ENCODE measurements at regions not wholly inside any gene's neighbourhood (a gene's known extent, or its start where the extent isn't known, plus 50 kb on each side); places are given as distances from the start of the nearest gene placed in this dataset.

DNA sequence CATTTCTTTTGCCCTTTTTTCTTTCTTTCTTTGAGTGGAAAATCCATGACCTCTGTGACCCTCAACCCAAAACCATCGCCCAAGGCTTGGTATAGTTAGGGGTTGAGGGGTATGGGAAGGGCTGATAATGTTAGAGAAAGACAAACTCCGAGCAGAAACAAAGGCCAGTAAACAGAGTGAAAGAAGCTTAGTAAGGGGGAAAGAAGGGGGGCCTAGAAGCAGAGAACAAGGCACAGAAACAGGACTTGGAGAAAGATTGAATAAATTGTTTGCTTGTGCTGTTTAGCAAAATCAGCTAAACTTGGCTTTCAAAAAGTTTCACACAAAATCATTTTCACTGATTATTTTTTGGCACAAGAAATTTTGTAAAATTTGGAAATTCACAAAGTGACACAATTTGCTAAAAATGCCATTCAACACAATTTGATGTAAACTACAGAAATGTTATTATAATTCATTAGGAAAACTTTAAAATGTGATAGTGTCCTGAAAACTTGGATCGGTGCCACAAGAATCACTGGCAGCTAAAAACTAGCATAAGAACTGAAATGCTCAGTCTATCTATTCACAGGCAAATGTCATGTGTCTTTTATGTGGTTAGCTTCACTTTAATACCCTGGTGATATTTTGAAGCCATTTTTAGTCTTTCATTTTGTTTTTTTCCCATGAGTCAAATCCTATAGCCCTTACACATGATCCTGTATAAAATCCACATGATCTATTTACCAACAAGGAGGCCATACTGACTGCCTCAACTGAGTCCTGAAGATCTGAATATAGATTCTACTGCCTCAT, 276.4 kb downstream of the NR2F1-AS1 start (continued):
- TF ChIP-seq ZBTB40 (IDR thresholded peaks at IDR 0.05; ENCODE audit: borderline replicate concordance) (no peak), BMI1 (IDR thresholded peaks at IDR 0.05; ENCODE audit: borderline replicate concordance) (no peak), EED (IDR thresholded peaks at IDR 0.05; ENCODE audit: low read depth) (no peak), TCF7 (IDR thresholded peaks at IDR 0.05; ENCODE audit: borderline replicate concordance) (no peak), RAD51 (IDR thresholded peaks at IDR 0.05) (no peak), NFXL1 (IDR thresholded peaks at IDR 0.05; ENCODE audit: borderline replicate concordance) (no peak), SRF (IDR thresholded peaks at IDR 0.05; ENCODE audit: low read depth in 2 of 2, low read length in 2 of 2) (no peak), POLR2A (IDR thresholded peaks at IDR 0.05; ENCODE audit: low read depth, low read length) (no peak), E4F1 (IDR thresholded peaks at IDR 0.05; ENCODE audit: borderline replicate concordance, partially characterized antibody) (no peak), HCFC1 (IDR thresholded peaks at IDR 0.05; ENCODE audit: low read length) (no peak), IRF4 (IDR thresholded peaks at IDR 0.05; ENCODE audit: low read depth, low read length) (no peak)
- TF ChIP-seq, protein P1, sequence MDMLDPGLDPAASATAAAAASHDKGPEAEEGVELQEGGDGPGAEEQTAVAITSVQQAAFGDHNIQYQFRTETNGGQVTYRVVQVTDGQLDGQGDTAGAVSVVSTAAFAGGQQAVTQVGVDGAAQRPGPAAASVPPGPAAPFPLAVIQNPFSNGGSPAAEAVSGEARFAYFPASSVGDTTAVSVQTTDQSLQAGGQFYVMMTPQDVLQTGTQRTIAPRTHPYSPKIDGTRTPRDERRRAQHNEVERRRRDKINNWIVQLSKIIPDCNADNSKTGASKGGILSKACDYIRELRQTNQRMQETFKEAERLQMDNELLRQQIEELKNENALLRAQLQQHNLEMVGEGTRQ (IDR thresholded peaks at IDR 0.05; ENCODE audit: borderline replicate concordance, low read depth, low read length): no peak
- TF ChIP-seq, protein P2, sequence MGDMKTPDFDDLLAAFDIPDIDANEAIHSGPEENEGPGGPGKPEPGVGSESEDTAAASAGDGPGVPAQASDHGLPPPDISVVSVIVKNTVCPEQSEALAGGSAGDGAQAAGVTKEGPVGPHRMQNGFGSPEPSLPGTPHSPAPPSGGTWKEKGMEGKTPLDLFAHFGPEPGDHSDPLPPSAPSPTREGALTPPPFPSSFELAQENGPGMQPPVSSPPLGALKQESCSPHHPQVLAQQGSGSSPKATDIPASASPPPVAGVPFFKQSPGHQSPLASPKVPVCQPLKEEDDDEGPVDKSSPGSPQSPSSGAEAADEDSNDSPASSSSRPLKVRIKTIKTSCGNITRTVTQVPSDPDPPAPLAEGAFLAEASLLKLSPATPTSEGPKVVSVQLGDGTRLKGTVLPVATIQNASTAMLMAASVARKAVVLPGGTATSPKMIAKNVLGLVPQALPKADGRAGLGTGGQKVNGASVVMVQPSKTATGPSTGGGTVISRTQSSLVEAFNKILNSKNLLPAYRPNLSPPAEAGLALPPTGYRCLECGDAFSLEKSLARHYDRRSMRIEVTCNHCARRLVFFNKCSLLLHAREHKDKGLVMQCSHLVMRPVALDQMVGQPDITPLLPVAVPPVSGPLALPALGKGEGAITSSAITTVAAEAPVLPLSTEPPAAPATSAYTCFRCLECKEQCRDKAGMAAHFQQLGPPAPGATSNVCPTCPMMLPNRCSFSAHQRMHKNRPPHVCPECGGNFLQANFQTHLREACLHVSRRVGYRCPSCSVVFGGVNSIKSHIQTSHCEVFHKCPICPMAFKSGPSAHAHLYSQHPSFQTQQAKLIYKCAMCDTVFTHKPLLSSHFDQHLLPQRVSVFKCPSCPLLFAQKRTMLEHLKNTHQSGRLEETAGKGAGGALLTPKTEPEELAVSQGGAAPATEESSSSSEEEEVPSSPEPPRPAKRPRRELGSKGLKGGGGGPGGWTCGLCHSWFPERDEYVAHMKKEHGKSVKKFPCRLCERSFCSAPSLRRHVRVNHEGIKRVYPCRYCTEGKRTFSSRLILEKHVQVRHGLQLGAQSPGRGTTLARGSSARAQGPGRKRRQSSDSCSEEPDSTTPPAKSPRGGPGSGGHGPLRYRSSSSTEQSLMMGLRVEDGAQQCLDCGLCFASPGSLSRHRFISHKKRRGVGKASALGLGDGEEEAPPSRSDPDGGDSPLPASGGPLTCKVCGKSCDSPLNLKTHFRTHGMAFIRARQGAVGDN (IDR thresholded peaks at IDR 0.05): no peak
- TF ChIP-seq, protein P3, sequence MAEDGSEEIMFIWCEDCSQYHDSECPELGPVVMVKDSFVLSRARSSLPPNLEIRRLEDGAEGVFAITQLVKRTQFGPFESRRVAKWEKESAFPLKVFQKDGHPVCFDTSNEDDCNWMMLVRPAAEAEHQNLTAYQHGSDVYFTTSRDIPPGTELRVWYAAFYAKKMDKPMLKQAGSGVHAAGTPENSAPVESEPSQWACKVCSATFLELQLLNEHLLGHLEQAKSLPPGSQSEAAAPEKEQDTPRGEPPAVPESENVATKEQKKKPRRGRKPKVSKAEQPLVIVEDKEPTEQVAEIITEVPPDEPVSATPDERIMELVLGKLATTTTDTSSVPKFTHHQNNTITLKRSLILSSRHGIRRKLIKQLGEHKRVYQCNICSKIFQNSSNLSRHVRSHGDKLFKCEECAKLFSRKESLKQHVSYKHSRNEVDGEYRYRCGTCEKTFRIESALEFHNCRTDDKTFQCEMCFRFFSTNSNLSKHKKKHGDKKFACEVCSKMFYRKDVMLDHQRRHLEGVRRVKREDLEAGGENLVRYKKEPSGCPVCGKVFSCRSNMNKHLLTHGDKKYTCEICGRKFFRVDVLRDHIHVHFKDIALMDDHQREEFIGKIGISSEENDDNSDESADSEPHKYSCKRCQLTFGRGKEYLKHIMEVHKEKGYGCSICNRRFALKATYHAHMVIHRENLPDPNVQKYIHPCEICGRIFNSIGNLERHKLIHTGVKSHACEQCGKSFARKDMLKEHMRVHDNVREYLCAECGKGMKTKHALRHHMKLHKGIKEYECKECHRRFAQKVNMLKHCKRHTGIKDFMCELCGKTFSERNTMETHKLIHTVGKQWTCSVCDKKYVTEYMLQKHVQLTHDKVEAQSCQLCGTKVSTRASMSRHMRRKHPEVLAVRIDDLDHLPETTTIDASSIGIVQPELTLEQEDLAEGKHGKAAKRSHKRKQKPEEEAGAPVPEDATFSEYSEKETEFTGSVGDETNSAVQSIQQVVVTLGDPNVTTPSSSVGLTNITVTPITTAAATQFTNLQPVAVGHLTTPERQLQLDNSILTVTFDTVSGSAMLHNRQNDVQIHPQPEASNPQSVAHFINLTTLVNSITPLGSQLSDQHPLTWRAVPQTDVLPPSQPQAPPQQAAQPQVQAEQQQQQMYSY (CRISPR knock-in tag; IDR thresholded peaks at IDR 0.05): no peak

Measured in GM12878 (cell line).